ENCODE measurements at regions not wholly inside any gene's neighbourhood (a gene's known extent, or its start where the extent isn't known, plus 50 kb on each side); places are given as distances from the start of the nearest gene placed in this dataset.
"Not testable (repeated sequence)": the region's sequence is repeated elsewhere in the genome, so short reads cannot be mapped to it uniquely, and the experiment has no call there.

GRCh38 chr1:30374400-30375070 is 348.9 kb downstream of the MATN1 start:
- DNase-seq: no peak

- no peak for DNase-seq
Measured at GRCh38 chr1:30373471-30374399, 349.6 kb downstream of the MATN1 start.

- DNase-seq: no peak
Measured at GRCh38 chr1:30372792-30373433, 350.5 kb downstream of the MATN1 start.

GRCh38 chr1:30371888-30372791 is 351.2 kb downstream of the MATN1 start:
- DNase-seq: no peak

- no peak for DNase-seq
Measured at GRCh38 chr1:30371179-30371788, 352.1 kb downstream of the MATN1 start.

- no peak for DNase-seq
Measured at GRCh38 chr1:30368651-30369240, 354.6 kb downstream of the MATN1 start.

GRCh38 chr1:30366911-30367310 is 356.5 kb downstream of the MATN1 start:
- DNase-seq: no peak

- no peak for DNase-seq
Measured at GRCh38 chr1:30366199-30366598, 357.2 kb downstream of the MATN1 start.

- no peak for DNase-seq
Measured at GRCh38 chr1:30365596-30365995, 357.8 kb downstream of the MATN1 start.

- DNase-seq: no peak
Measured at GRCh38 chr1:30363031-30363430, 360.4 kb downstream of the MATN1 start.

- DNase-seq: no peak
Measured at GRCh38 chr1:30362603-30362990, 360.8 kb downstream of the MATN1 start.

- DNase-seq: not testable (repeated sequence)
Measured at GRCh38 chr1:30361890-30362602, 361.3 kb downstream of the MATN1 start.

GRCh38 chr1:30360753-30361152 is 362.6 kb downstream of the MATN1 start:
- DNase-seq: no peak

- no peak for DNase-seq
Measured at GRCh38 chr1:30360281-30360680, 363.1 kb downstream of the MATN1 start.

GRCh38 chr1:30359539-30360220 is 363.7 kb downstream of the MATN1 start:
- DNase-seq: no peak

- DNase-seq: no peak
Measured at GRCh38 chr1:30358500-30358899, 364.9 kb downstream of the MATN1 start.

GRCh38 chr1:30356839-30357238 is 366.5 kb downstream of the MATN1 start:
- DNase-seq: no peak

- no peak for DNase-seq
Measured at GRCh38 chr1:30354410-30354809, 369.0 kb downstream of the MATN1 start.

- DNase-seq: no peak
Measured at GRCh38 chr1:30353637-30354036, 369.7 kb downstream of the MATN1 start.

- DNase-seq: no peak
Measured at GRCh38 chr1:30348147-30348546, 375.2 kb downstream of the MATN1 start.

All from stimulated activated CD4-positive, alpha-beta T cell treated with anti-CD3 and anti-CD28 coated beads, Interleukin-4, amount 100 ng/mL, for 4 hours (primary cell).